Superior temporal gyrus (tissue), 1 donor: ENCODE measurements at regions not wholly inside any gene's neighbourhood (a gene's known extent, or its start where the extent isn't known, plus 50 kb on each side); places are given as distances from the start of the nearest gene placed in this dataset.
"Not testable (repeated sequence)": the region's sequence is repeated elsewhere in the genome, so short reads cannot be mapped to it uniquely, and the experiment has no call there.

Source experiments
- DNase-seq: peaks from one replicate; pipeline ENCODE4 v3.0.0-alpha.2; 2016; ENCODE audit errors: extremely low spot score

DNA sequence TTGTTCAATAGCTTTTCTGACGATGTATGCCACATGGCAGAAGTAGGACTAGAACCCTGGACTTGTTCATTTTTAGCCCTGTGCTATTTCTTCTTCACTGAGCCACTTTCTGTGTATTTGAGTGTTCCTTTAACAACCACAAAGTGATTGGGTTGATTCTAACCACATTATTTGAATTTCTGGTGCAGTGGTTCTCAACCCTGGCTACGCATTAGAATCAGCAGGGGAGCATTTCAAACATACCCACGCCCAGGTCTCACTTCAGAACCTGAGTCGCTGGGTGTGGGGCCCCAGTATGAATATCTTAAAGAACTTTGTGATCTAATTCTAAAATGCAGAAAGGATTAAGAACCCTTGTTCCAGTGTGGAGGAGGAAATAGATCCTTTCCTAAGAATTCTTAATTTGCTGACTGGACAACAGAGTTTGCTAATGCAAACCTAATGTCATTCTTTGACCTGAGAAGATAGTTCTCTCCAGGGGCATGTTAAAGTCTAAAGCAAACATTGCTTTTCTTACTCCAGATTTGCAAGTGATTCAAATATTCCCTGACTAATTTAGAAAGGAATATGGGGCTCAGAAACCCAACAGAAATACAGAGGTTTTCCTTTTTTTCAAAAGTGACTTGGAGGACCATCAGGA, 75.4 kb upstream of the GDNF start:
- DNase-seq, result no peak

DNA sequence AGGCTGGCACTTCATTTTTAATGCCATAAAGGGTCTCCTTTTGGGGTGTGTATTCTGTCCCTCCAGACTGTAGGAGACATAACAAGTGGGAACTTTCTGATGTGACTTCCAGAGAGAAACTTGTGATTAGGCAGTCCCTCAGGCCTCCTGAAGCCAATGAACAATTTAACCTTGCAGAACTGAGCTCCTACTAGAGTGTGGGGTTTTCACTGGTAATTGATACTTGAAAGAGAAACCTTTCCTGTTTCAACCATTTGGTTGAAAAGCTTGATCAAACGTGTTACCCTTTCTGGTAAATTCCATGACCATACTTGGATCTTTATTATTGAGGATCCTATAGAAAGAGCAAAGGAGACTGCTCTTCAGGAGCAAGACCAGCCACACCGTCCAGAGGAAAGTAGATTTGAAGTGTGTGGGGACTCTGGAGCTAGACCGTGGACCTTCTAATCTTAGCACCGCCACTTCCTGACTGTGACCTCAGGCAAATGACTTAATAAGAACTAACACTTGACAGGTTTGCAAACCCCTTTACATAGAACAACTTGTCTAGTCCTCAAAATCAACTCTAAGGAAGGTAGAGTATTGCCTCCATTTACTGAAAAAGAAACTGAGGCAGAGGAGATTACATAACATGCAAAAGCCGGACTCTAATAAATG, 69.9 kb upstream of the GDNF start:
- not testable (repeated sequence) for DNase-seq

DNA sequence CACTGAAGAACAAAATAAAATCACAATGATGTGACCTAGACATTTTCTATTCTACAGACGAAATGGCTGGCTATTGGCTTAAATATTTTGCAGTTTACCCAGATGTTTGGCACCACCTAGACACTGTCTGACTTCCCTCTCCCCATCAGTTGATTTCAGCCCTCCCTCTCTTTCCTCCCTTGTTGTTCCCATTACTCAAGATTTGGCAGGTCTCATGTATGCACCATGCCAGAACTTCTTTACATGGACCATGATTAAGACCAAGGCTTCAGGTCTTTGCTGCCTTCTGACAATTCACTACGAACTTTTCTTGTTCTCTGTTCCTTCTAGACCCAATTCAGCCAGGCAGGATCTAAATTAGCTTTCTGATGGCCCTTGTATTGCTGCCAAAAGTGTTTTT, 66.6 kb upstream of the GDNF start:
- DNase-seq, result no peak

DNA sequence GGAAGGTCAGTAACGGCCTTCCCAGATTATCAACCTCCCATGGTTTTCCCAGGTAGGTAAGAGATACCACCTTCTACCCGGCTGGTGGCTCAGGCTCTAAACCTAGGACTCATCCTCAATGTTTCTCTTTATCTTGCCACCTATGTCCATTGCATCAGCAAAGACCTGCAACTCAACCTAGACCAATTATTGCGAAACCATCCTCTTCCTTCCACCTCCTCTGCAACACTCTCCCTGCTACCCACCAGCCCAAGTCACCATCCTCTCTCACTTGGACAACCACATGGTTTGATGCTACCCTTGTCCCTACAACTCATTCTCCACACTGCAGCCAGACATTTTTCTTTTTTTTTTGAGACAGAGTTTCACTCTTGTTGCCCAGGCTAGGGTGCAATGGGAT, 65.4 kb upstream of the GDNF start:
- DNase-seq, result no peak

DNA sequence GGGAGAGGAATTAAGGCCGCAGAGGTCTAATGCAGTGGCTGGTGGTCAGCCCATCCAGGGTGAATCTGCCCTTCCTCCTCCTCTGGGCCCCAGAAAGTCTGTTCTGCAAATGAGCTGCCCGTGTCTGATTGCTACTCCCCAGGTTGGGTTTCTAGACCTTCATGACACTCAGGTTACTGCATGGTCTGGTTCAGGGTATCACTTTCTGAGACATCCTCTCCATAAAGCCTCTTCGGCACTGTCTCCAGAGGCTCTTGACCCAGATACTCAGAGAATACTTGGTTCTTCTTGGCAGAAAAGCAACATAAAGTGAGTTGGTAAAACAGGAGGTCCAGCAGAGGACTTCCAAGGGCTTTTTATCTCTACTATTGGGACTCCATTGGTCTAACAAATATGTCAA, 62.5 kb upstream of the GDNF start:
- no peak for DNase-seq

DNA sequence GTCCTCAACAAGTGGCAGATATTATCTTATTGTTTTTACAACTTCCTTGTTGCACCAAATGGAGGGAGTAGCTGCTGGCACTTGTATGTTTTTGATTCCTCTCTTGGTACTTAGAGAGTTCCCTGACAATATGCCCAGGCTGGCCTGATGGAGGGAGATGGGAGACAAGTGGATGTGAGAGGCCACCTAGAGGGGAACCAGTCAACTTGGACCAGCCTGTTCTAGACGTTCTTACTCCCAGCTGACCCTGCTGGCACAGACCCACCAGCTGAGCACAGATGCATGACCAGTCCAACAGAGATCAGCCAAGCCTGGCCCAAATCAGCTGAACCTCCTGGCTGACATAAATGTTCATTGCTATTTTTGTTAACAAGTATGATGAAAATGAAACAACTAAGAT, 60.9 kb upstream of the GDNF start:
- DNase-seq, result peak; percentile 47

DNA sequence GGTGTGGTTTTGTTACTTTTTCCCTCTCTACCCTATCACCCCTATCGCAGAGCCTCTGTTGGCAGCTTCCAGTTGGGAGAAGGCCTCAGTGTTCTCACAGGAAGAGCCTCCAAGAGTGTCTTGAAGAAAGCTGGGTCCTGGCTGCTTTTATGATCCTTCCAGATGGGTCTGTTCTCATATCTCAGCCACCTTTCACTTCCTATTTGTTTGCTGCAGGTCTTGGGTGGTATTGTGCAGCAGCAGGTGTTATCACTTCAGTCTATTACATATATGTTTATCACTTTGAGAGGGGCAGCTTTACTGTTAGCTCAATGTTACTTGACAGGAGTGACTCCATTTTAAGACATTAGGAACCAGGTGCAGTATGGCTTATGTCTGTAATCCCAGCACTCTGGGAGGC, 59.2 kb upstream of the GDNF start:
- DNase-seq, result no peak

DNA sequence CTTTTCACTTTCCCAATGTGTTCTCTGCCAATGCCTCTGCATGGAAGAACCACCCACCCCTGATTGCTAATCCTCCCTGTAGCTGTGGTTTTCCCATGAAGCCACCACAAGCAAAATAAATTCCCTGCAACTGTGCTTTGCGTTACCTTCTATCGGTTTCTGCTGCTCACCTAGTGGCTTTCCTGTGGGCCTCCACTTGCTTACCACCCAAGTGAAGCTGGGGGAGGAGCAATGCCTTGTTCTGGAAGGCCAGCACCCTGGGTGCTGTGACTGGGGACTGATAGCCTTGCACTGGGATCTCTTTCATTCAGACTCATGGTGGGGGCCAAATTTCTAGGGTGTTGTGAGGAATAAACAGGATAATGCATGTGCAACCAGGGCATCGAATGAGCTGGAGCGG, 56.3 kb upstream of the GDNF start:
- DNase-seq, result no peak

DNA sequence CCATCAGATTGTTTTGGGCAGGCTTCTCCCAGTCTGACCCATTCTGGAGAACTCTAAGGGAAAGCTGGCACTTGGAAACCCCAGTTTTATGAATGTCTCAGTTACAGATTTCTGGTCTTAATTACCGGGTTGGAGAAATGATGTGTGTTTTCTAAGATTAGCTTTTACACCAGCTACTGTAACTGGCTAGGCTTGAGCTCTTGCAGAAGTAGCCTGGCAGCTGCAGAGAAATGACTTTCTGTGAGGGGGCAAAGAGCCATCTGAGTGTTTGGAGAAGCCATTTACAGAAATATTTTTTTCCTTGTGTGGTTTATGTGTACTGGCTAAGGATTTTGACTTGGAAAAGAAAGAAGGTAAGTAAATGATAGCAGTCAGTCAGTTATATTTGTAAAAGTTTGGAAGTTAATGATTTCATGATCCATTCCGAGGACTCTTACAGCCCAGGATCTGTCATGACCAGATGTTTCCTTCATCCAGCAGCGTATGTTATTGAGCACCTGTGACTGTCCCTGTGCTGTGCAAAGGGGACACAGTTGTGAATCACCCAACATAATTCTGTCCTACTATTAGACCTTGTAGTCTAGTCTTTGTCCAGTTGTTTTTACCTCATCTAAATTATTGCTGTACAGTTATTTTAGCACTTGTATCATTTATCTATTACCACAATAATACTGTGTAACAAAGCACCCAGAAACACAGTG, 53.7 kb upstream of the GDNF start:
- DNase-seq, result no peak

DNA sequence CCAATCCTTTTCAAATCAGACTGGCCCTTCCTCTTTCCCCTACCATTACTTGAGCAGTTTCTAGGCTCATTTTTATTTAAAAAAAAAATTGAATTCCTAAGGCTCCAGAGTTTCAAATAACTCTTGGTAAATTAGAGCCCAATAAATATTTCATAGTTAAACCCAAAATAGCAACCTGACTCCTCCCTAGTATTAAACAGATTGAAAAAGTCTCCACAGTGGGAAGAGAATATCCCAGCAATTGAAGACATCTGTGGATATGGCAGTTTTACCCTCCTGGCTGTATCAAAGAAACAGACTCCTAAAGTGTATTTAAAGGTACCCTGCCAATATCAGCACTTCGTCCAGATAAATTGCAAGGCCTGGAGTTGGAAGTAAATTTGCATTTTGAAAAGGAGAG, 52.7 kb upstream of the GDNF start:
- DNase-seq, result no peak

DNA sequence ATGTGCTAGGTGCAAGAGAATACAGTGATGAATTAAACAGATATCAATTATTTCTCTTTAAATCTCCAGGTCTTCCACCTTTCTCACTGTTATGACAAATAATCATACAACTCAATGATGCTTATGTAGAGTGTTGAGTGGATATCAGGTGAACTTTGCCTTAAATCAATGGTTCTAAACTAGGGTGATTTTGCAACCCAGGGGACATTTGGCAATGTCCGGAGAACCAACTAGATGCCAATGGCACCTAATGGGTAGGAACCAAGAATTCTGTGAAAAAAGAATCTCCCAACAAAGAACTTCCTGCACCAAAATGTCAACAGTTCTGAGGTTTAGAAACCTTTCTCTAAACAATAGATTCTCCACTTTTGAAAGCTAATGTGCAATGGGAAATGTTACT, 52.0 kb upstream of the GDNF start:
- no peak for DNase-seq

DNA sequence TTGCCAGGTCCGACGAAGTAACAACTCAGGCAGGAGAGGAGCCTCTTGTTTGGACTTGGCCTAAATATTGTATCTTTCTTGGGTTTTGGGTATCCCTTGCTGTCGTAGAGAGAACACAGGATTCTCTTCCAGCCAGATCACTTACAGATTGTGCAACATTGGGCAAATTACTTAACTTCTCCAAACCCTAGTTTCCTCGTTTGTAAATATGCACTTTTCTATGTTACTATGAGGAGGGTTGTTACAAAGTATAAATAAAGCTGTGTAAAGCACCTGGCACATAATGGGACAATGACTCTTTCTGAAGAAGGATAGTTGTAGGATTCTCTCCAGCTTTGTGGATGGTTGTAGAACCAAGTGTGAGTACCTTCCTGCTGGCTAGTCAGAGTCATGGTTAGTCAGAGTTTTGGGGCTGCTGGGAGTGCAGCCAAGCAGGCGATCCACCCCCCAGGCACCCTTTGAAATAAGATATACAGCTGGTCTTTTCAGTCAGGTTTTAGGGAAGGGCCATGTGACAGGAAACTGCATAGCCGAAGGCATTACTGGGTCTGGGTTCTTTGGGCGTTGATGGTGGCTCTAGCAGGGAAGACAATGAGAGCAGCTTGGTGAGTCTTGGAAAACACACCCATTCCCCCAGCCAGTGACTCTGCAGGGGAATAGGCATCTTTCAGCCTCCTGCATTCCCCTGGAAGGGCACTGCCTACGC, 49.9 kb upstream of the GDNF start:
- no peak for DNase-seq
